Vagina (tissue), 2 donors: ENCODE measurements at regions not wholly inside any gene's neighbourhood (a gene's known extent, or its start where the extent isn't known, plus 50 kb on each side); places are given as distances from the start of the nearest gene placed in this dataset.

Source experiments
- DNase-seq, 2 donors: peaks; one replicate each; pipeline ENCODE4 v3.0.0-alpha.2; 2017; ENCODE audit errors: extremely low spot score in 2 of 2
- H3K27ac ChIP-seq: fragments of 200-600 bp; sonication (generic); one replicate; pipeline ENCODE4 v1.5.1; 2019
- H3K27me3 ChIP-seq: fragments of 200-600 bp; sonication (generic); one replicate; pipeline ENCODE4 v1.5.1; 2019
- H3K36me3 ChIP-seq, 2 donors: fragments of 200-600 bp; sonication (generic); one replicate each; pipeline ENCODE4 v1.5.1; 2017 to 2019
- H3K4me1 ChIP-seq: fragments of 200-600 bp; sonication (generic); one replicate; pipeline ENCODE4 v1.5.1; 2019
- H3K4me3 ChIP-seq, 2 donors: fragments of 200-600 bp; sonication (generic); 1 replicate in 1 of 2; 2 replicates in 1 of 2; pipeline ENCODE4 v1.5.1; 2016 to 2019
- H3K9me3 ChIP-seq: fragments of 200-600 bp; sonication (generic); one replicate; pipeline ENCODE4 v1.5.1; 2019
- POLR2A ChIP-seq, 2 donors: fragments of 450-650 bp; IDR thresholded peaks; one replicate each; pipeline ENCODE4 v1.6.1; 2017; ENCODE audit warnings: antibody characterized with exemption in 2 of 2, mild to moderate bottlenecking in 2 of 2, moderate library complexity in 2 of 2
- POLR2AphosphoS5 ChIP-seq, 2 donors: sonication (generic); formaldehyde crosslinking; IDR thresholded peaks; one replicate each; pipeline ENCODE4 v1.9.0; 2017; ENCODE audit warnings: antibody characterized with exemption in 2 of 2, mild to moderate bottlenecking in 2 of 2, low read depth in 1 of 2; ENCODE audit not compliant: insufficient read depth in 1 of 2
- intact Hi-C: fragments of 100-400 bp; cut with DNase I; formaldehyde crosslinking; loops from one replicate; pipeline ENCODE4 v1.15.1; 2023
- TF ChIP-seq, protein P1 (sequence below), 3 experiments: fragments of 450-650 bp in 2 of 3; fragments of 200-600 bp in 1 of 3; sonication (generic) in 1 of 3; IDR thresholded peaks; one replicate each; pipeline ENCODE4 v1.5.1; 2017 to 2019; ENCODE audit warnings: antibody characterized with exemption in 3 of 3, mild to moderate bottlenecking in 2 of 3, moderate library complexity in 2 of 3

GRCh38 chrX:138925330-138925729 is 213.8 kb upstream of the FGF13 start:
- intact Hi-C loops: no loop called here
- Histone ChIP-seq H3K4me3 (no peak overlapping the region), H3K4me1 (no peaks in the 10 kb centered on the region)

GRCh38 chrX:138923805-138924204 is 212.3 kb upstream of the FGF13 start:
- TF ChIP-seq, protein P1, sequence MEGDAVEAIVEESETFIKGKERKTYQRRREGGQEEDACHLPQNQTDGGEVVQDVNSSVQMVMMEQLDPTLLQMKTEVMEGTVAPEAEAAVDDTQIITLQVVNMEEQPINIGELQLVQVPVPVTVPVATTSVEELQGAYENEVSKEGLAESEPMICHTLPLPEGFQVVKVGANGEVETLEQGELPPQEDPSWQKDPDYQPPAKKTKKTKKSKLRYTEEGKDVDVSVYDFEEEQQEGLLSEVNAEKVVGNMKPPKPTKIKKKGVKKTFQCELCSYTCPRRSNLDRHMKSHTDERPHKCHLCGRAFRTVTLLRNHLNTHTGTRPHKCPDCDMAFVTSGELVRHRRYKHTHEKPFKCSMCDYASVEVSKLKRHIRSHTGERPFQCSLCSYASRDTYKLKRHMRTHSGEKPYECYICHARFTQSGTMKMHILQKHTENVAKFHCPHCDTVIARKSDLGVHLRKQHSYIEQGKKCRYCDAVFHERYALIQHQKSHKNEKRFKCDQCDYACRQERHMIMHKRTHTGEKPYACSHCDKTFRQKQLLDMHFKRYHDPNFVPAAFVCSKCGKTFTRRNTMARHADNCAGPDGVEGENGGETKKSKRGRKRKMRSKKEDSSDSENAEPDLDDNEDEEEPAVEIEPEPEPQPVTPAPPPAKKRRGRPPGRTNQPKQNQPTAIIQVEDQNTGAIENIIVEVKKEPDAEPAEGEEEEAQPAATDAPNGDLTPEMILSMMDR (IDR thresholded peaks at IDR 0.05): no peak
- TF ChIP-seq POLR2A (IDR thresholded peaks at IDR 0.05): no peak
- no peak for TF ChIP-seq POLR2AphosphoS5 (IDR thresholded peaks at IDR 0.05; ENCODE audit: insufficient read depth in 1 of 2, low read depth in 1 of 2)
- H3K27me3 ChIP-seq: no peaks in the 10 kb centered on the region
- DNase-seq: no peak
- no peak overlapping the region for H3K4me3 ChIP-seq
- intact Hi-C loops: no loop called here
- H3K27ac ChIP-seq: no peak overlapping the region
- no peaks in the 10 kb centered on the region for H3K9me3 ChIP-seq
- H3K36me3 ChIP-seq: no peaks in the 10 kb centered on the region
- H3K4me1 ChIP-seq: no peaks in the 10 kb centered on the region

More at GRCh38 chrX:138925330-138925729, 213.8 kb upstream of the FGF13 start:
- no peaks in the 10 kb centered on the region for H3K36me3 ChIP-seq
- no peaks in the 10 kb centered on the region for H3K27me3 ChIP-seq
- no peak for DNase-seq
- no peaks in the 10 kb centered on the region for H3K9me3 ChIP-seq
- no peak for TF ChIP-seq POLR2AphosphoS5 (IDR thresholded peaks at IDR 0.05; ENCODE audit: insufficient read depth in 1 of 2, low read depth in 1 of 2)
- no peak for TF ChIP-seq POLR2A (IDR thresholded peaks at IDR 0.05)
- TF ChIP-seq, protein P1 (IDR thresholded peaks at IDR 0.05): no peak
- no peak overlapping the region for H3K27ac ChIP-seq

GRCh38 chrX:138921031-138921430 is 209.5 kb upstream of the FGF13 start:
- H3K36me3 ChIP-seq: no peaks in the 10 kb centered on the region
- TF ChIP-seq POLR2A (IDR thresholded peaks at IDR 0.05) (no peak), POLR2AphosphoS5 (IDR thresholded peaks at IDR 0.05; ENCODE audit: insufficient read depth in 1 of 2, low read depth in 1 of 2) (no peak)
- TF ChIP-seq, protein P1 (IDR thresholded peaks at IDR 0.05): no peak
- H3K27me3 ChIP-seq: no peaks in the 10 kb centered on the region
- H3K4me3 ChIP-seq: no peak overlapping the region
- intact Hi-C loops: no loop called here
- H3K9me3 ChIP-seq: no peaks in the 10 kb centered on the region
- no peak for DNase-seq
- no peak overlapping the region for H3K27ac ChIP-seq
- H3K4me1 ChIP-seq: no peaks in the 10 kb centered on the region

DNA sequence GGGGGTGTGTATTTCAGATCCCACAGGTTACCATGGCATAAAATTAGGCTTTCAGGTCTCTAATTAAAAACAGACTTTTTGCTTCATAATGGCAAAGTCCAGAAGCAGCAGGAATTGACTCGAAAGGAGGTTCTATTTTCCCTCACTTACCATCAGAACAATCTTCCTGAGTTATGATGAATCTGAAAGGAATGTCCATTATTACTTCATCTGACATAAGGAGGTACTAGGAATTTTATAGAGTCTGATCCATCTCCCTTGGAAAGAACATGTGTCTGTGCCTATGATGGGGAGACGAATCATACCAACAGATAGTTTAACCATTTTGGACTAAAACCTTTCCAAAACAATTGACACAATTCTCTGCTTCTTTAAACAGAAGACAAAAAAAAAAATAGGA is 206.3 kb upstream of the FGF13 start:
- Histone ChIP-seq H3K4me3 (no peak overlapping the region), H3K27me3 (no peaks in the 10 kb centered on the region), H3K27ac (no peak overlapping the region), H3K4me1 (no peaks in the 10 kb centered on the region), H3K36me3 (no peaks in the 10 kb centered on the region), H3K9me3 (no peaks in the 10 kb centered on the region)
- intact Hi-C loops: no loop called here
- no peak for DNase-seq
- TF ChIP-seq POLR2A (IDR thresholded peaks at IDR 0.05) (no peak), POLR2AphosphoS5 (IDR thresholded peaks at IDR 0.05; ENCODE audit: insufficient read depth in 1 of 2, low read depth in 1 of 2) (no peak)
- TF ChIP-seq, protein P1 (IDR thresholded peaks at IDR 0.05): no peak

DNA sequence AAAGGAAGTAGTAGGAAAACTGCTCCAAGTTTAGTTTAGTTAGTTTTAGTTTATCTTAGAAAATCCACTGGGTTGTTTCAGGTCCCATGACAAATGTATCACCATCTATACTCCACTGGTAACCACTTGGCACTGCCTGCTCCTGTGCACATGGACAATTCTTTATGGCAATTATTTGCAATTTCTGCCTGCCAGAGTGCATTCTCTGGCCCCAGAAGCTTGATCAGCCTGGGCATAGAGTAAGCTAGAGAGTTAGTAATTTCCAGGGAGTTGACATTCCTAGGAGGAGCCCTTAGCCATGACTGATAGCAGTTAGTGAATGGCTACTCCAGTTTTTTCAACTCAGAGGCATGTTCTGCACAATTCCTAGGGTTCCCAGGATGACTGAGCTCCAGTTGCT is 203.2 kb upstream of the FGF13 start:
- Histone ChIP-seq H3K4me3 (no peak overlapping the region), H3K9me3 (no peaks in the 10 kb centered on the region), H3K4me1 (no peaks in the 10 kb centered on the region), H3K36me3 (no peaks in the 10 kb centered on the region), H3K27me3 (no peaks in the 10 kb centered on the region), H3K27ac (no peak overlapping the region)
- intact Hi-C loops: no loop called here
- TF ChIP-seq POLR2A (IDR thresholded peaks at IDR 0.05) (no peak), POLR2AphosphoS5 (IDR thresholded peaks at IDR 0.05; ENCODE audit: insufficient read depth in 1 of 2, low read depth in 1 of 2) (no peak)
- TF ChIP-seq, protein P1 (IDR thresholded peaks at IDR 0.05): no peak
- DNase-seq: no peak
